ENCODE measurements at regions not wholly inside any gene's neighbourhood (a gene's known extent, or its start where the extent isn't known, plus 50 kb on each side); places are given as distances from the start of the nearest gene placed in this dataset.

DNA sequence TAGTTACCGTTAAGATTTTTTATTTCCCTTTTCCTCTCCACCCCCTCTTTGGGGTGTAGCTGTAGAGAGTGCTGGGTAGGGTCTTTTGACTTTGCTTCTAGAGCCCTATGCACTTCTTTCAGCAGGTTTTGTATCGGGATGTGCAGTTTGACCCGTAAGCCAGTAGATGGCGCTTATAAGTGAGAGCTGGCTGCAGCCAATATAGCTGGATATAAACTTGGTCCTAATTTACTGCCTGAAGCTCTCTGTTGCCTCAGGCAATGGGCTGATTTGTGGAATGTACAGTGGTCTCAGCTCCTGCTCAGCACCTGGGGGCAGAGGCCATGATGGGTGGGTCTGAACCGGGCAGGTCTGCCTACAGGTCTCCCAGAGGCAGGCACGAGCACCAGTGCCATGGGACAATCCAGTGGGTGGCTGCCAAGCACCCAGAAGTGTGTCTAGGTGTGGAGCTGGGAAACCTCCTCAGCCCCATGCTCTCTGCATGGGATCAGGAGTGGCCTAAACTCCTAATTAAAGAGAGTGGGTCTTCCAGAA, 146.5 kb downstream of the SPANXN1 start:
- no peak for DNase-seq
- Histone ChIP-seq H3K9me3 (peaks cover 0 to 27% (median 2%) of the 10 kb centered on the region in 8 donors), H3K36me3 (no peaks in the 10 kb centered on the region), H3K27me3 (replicated peaks in 1 of 7) (peaks cover 0 to 3% (median 0%) of the 10 kb centered on the region in 7 donors), H3K4me3 (no peak overlapping the region), H3K4me1 (no peaks in the 10 kb centered on the region), H3K27ac (no peak overlapping the region)
- TF ChIP-seq POLR2A (IDR thresholded peaks at IDR 0.05) = no peak
- TF ChIP-seq, protein P1, sequence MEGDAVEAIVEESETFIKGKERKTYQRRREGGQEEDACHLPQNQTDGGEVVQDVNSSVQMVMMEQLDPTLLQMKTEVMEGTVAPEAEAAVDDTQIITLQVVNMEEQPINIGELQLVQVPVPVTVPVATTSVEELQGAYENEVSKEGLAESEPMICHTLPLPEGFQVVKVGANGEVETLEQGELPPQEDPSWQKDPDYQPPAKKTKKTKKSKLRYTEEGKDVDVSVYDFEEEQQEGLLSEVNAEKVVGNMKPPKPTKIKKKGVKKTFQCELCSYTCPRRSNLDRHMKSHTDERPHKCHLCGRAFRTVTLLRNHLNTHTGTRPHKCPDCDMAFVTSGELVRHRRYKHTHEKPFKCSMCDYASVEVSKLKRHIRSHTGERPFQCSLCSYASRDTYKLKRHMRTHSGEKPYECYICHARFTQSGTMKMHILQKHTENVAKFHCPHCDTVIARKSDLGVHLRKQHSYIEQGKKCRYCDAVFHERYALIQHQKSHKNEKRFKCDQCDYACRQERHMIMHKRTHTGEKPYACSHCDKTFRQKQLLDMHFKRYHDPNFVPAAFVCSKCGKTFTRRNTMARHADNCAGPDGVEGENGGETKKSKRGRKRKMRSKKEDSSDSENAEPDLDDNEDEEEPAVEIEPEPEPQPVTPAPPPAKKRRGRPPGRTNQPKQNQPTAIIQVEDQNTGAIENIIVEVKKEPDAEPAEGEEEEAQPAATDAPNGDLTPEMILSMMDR (IDR thresholded peaks at IDR 0.05 in 8 of 11, conservative IDR thresholded peaks at IDR 0.05 in 3 of 11) = peak in 1 of 11 experiments; percentile 12
- WGBS, 5 donors = 21 to 38% (median 32%) methylated on average over 4 to 6 of the region's 6 CpGs
- intact Hi-C loops (cut with DNase I; ENCODE audit: low total_unique reads) = no loop called here

DNA sequence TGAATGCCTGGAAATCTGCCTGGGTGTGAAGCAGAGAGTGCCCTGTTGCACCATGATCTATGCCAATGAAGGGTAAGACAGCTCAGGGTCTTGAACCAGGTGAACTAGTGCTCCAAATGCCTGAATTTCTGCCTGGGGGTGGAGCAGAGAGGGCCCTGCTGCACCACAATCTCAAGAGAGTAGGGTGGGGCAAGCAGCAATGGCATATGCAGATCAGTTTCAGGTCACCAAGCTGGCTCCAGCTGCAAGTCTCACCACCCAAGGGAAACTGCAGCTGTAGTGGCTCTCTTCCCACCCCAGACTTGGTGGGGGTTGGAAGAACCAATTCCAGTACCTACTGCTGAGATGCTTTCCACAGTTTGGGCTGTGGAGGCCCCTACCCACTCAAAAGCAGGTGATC, 147.0 kb downstream of the SPANXN1 start:
- TF ChIP-seq, protein P1 (IDR thresholded peaks at IDR 0.05 in 8 of 11, conservative IDR thresholded peaks at IDR 0.05 in 3 of 11) = no peak
- TF ChIP-seq POLR2A (IDR thresholded peaks at IDR 0.05) (no peak), POLR2AphosphoS5 (IDR thresholded peaks at IDR 0.05) (no peak)
- DNase-seq = no peak
- Histone ChIP-seq H3K9me3 (peaks cover 0 to 27% (median 2%) of the 10 kb centered on the region in 8 donors), H3K27me3 (replicated peaks in 1 of 7) (peaks cover 0 to 3% (median 0%) of the 10 kb centered on the region in 7 donors), H3K27ac (no peak overlapping the region), H3K36me3 (no peaks in the 10 kb centered on the region), H3K4me3 (no peak overlapping the region), H3K4me1 (no peaks in the 10 kb centered on the region)
- intact Hi-C loops (cut with DNase I; ENCODE audit: low total_unique reads) = no loop called here

DNA sequence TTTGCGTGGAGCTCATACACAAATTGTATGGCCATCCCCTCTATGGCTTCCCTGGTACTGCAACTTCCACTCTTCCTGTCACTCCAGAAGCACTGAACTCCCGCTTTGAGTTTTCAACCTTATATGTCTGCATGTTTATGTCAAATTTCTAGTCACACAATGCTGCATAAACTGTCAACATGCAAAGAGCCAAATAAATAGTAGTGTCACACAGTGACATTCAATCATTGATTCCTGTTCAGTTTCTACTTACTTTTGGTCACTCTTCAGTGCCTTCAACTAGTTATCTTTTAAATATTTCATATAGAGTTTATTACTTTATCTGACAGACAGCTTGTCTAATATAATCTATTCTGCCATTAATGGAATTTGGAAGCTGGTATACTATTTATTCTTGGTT, 149.3 kb downstream of the SPANXN1 start:
- 70 to 97% (median 89%) methylated on average over 2 of the region's 2 CpGs for WGBS, 5 donors
- no peak for DNase-seq
- Histone ChIP-seq H3K4me1 (no peaks in the 10 kb centered on the region), H3K9me3 (peaks cover 0 to 27% (median 2%) of the 10 kb centered on the region in 8 donors), H3K27ac (no peak overlapping the region), H3K36me3 (no peaks in the 10 kb centered on the region), H3K4me3 (no peak overlapping the region), H3K27me3 (replicated peaks in 1 of 7) (peaks cover 0 to 3% (median 0%) of the 10 kb centered on the region in 7 donors)
- intact Hi-C loops (cut with DNase I; ENCODE audit: low total_unique reads) = no loop called here
- TF ChIP-seq, protein P1 (IDR thresholded peaks at IDR 0.05 in 8 of 11, conservative IDR thresholded peaks at IDR 0.05 in 3 of 11) = no peak
- TF ChIP-seq POLR2A (IDR thresholded peaks at IDR 0.05) (no peak), POLR2AphosphoS5 (IDR thresholded peaks at IDR 0.05) (no peak)

DNA sequence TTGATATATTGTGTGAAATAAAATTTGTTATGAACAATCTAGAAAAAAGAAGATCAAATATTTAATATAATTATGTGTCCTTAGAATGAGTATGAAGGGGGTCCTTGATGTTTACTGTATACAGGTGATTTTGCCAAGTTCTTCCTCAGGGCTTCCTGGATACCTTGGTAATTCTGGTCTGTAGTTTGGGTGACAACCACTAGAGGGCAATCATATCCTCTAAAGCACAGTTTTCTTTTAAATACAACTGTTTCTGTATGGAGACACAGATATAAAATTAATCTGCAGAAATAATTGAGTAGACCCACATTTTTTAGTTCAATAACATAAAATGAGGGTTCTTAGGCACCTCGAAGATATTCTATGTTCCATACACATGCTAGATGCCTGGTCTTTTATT, 157.7 kb downstream of the SPANXN1 start:
- H3K36me3 ChIP-seq = no peaks in the 10 kb centered on the region
- H3K27me3 ChIP-seq (replicated peaks in 1 of 7) = no peaks in the 10 kb centered on the region
- H3K9me3 ChIP-seq = no peaks in the 10 kb centered on the region
- H3K27ac ChIP-seq = no peak overlapping the region
- H3K4me3 ChIP-seq = no peak overlapping the region
- intact Hi-C loops (cut with DNase I; ENCODE audit: low total_unique reads) = no loop called here
- TF ChIP-seq, protein P1 (IDR thresholded peaks at IDR 0.05 in 8 of 11, conservative IDR thresholded peaks at IDR 0.05 in 3 of 11) = peak in 5 of 11 experiments; percentile 27 to 57 (median 51)
- TF ChIP-seq POLR2AphosphoS5 (IDR thresholded peaks at IDR 0.05) = no peak
- DNase-seq = no peak
- no peaks in the 10 kb centered on the region for H3K4me1 ChIP-seq
- 0 to 5% (median 0%) methylated on average over 1 of the region's 1 CpG for WGBS, 5 donors
